Calu3 (cell line): ENCODE measurements at regions not wholly inside any gene's neighbourhood (a gene's known extent, or its start where the extent isn't known, plus 50 kb on each side); places are given as distances from the start of the nearest gene placed in this dataset.

Source experiments
- BruUV-seq: library from RNA; stranded (reverse); fragments of 400-500 nt; replicated peaks from 2 replicates; lab custom pipeline; 2021; lab: Mats Ljungman, UMichigan
- CTCF ChIA-PET: fragments of 300-600 bp; sonication (Branson Sonifier 250); formaldehyde crosslinking; loops from one replicate; lab custom pipeline; 2022; ENCODE audit warnings: antibody characterized with exemption; lab: Charles Lee
- DNase-seq: peaks from one replicate; pipeline ENCODE4 v3.0.0; 2022
- H3K27ac Mint-ChIP-seq: one replicate; pipeline ENCODE4 v1.8.0; 2022; ENCODE audit warnings: mixed read lengths; ENCODE audit not compliant: unreplicated experiment
- H3K27me3 Mint-ChIP-seq: one replicate; pipeline ENCODE4 v1.8.0; 2022; ENCODE audit warnings: mixed read lengths; ENCODE audit not compliant: unreplicated experiment
- H3K36me3 Mint-ChIP-seq: one replicate; pipeline ENCODE4 v1.8.0; 2022; ENCODE audit warnings: mild to moderate bottlenecking, moderate library complexity, mixed read lengths; ENCODE audit not compliant: insufficient read depth, unreplicated experiment
- H3K4me1 Mint-ChIP-seq: one replicate; pipeline ENCODE4 v1.8.0; 2022; ENCODE audit warnings: mild to moderate bottlenecking, low read depth, mixed read lengths; ENCODE audit not compliant: unreplicated experiment
- H3K4me3 Mint-ChIP-seq: one replicate; pipeline ENCODE4 v1.8.0; 2022; ENCODE audit warnings: mild to moderate bottlenecking, low read depth, moderate library complexity, mixed read lengths; ENCODE audit not compliant: unreplicated experiment
- H3K9me3 Mint-ChIP-seq: one replicate; pipeline ENCODE4 v1.8.0; 2022; ENCODE audit warnings: low read depth, mixed read lengths; ENCODE audit not compliant: unreplicated experiment
- intact Hi-C: fragments of 100-400 bp; cut with micrococcal nuclease; formaldehyde crosslinking; loops from one replicate; pipeline ENCODE4 v1.10.0; 2022; ENCODE audit not compliant: unreplicated experiment
- TF ChIP-seq, protein P1 (sequence below): fragments of 200-600 bp; IDR thresholded peaks from one replicate; pipeline ENCODE4 v1.8.0; 2022; ENCODE audit warnings: antibody characterized with exemption; ENCODE audit not compliant: unreplicated experiment

DNA sequence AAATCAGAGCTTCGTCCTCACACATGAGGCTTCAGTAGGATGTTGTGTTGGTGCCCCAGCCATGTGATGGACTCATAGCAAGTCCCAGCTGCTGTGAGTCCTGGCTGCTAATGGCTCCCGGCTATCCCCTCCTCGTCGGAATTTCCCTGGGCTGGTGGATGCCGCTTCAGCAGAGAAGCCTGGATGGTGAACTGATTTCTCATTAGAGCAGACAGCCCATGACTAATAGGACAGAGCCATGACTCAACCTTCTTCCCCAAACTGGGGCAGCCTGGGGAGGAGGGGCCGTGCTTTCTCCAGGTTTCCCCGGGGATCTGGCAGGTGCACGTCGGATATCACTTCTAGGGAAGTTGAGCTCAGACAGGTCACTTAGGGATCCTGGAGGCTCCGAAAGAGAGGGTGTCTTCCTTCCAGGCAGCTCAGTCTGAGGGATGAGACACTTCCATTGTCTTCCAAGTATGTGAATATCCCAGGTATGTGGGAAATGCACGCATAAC lies 112.7 kb downstream of the ASMT start:
- intact Hi-C loops = no loop called here
- DNase-seq = peak; percentile 23
- no peaks in the 10 kb centered on the region for H3K4me1 Mint-ChIP-seq
- TF ChIP-seq, protein P1, sequence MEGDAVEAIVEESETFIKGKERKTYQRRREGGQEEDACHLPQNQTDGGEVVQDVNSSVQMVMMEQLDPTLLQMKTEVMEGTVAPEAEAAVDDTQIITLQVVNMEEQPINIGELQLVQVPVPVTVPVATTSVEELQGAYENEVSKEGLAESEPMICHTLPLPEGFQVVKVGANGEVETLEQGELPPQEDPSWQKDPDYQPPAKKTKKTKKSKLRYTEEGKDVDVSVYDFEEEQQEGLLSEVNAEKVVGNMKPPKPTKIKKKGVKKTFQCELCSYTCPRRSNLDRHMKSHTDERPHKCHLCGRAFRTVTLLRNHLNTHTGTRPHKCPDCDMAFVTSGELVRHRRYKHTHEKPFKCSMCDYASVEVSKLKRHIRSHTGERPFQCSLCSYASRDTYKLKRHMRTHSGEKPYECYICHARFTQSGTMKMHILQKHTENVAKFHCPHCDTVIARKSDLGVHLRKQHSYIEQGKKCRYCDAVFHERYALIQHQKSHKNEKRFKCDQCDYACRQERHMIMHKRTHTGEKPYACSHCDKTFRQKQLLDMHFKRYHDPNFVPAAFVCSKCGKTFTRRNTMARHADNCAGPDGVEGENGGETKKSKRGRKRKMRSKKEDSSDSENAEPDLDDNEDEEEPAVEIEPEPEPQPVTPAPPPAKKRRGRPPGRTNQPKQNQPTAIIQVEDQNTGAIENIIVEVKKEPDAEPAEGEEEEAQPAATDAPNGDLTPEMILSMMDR = no peak
- H3K27ac Mint-ChIP-seq = no peak overlapping the region
- no peak overlapping the region for H3K4me3 Mint-ChIP-seq
- CTCF ChIA-PET = no interaction called here
- no TSS peak for BruUV-seq
- H3K27me3 Mint-ChIP-seq = no peaks in the 10 kb centered on the region
- H3K9me3 Mint-ChIP-seq = no peaks in the 10 kb centered on the region
- no peaks in the 10 kb centered on the region for H3K36me3 Mint-ChIP-seq

DNA sequence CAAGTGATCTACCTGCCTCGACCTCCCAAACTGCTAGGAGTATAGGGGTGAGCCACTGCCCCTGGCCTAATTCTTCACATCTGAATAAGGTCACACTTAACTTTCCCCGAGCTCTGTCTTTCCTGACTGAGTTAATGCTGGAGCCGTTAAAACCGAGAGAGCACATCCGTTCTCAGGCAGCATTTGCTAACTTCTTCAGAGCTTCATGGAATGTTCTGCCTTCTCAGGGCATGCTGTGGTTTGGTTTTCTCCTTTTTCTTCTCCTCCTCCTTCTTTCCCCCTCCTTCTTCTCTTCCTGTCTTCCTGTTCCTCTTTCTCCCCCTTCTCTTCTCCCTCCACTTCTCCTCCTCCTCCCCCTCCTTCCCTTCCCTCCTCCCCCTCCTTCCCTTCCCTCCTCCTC lies 119.9 kb downstream of the ASMT start:
- BruUV-seq = no TSS peak
- intact Hi-C loops = no loop called here
- H3K27me3 Mint-ChIP-seq = no peaks in the 10 kb centered on the region
- no peak for DNase-seq
- H3K36me3 Mint-ChIP-seq = no peaks in the 10 kb centered on the region
- CTCF ChIA-PET = no interaction called here
- H3K4me3 Mint-ChIP-seq = no peak overlapping the region
- H3K9me3 Mint-ChIP-seq = no peaks in the 10 kb centered on the region
- H3K4me1 Mint-ChIP-seq = no peaks in the 10 kb centered on the region
- H3K27ac Mint-ChIP-seq = no peak overlapping the region
- TF ChIP-seq, protein P1 = no peak

DNA sequence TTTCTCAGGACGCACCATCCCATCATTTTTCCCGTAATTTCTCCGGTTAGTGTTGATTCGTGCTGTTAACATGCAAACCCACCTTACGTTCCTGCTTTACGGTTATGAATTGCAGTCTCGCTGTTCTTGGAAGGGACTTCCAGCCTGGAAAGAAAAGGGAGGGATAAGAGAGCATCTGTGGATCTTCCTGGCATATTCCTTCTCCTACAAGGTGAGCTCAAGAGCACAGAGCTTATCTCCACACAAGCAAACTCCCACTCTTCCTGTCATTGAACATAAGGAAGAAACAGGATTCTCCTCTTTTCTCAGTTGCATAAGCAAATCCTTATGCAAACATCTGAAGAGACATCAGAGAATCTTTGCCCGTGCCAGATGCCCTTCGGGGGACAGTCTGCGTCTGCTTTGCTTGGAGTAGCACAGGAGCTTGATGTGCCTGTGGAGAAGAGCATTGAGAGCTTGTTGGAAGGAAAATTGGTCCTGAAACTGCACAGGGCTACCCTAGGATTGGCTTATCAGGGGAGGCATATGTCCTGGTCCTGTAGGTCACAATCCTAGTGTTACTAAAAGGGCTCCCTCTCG lies 127.0 kb downstream of the ASMT start:
- TF ChIP-seq, protein P1 = no peak
- no peak overlapping the region for H3K27ac Mint-ChIP-seq
- no peak for DNase-seq
- H3K4me3 Mint-ChIP-seq = no peak overlapping the region
- BruUV-seq = no TSS peak
- H3K36me3 Mint-ChIP-seq = no peaks in the 10 kb centered on the region
- H3K27me3 Mint-ChIP-seq = no peaks in the 10 kb centered on the region
- CTCF ChIA-PET = no interaction called here
- H3K9me3 Mint-ChIP-seq = no peaks in the 10 kb centered on the region
- intact Hi-C loops = no loop called here
- no peaks in the 10 kb centered on the region for H3K4me1 Mint-ChIP-seq

DNA sequence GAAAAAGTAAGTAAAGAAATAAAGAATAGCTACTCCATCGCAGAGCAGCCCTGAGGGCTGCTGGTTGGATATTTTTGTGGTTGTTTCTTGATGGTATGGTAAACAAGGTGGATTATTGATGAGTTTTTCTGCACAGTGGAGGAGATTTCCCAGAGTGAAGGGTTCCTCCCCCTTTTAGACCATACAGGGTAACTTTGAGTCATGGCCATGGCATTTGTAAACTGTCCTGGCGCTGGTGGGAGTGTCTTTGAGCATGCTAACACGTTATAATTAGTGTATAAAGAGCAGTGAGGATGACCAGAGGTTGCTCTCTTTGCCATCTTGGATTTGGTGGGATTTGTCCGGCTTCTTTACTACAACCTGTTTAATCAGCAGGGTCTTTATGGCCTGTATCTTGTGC lies 128.2 kb downstream of the ASMT start:
- Mint-ChIP-seq H3K9me3 (no peaks in the 10 kb centered on the region), H3K4me1 (no peaks in the 10 kb centered on the region), H3K27me3 (no peaks in the 10 kb centered on the region), H3K36me3 (no peaks in the 10 kb centered on the region), H3K4me3 (no peak overlapping the region), H3K27ac (no peak overlapping the region)
- no peak for DNase-seq
- intact Hi-C loops = no loop called here
- CTCF ChIA-PET = no interaction called here
- TF ChIP-seq, protein P1 = no peak
- no TSS peak for BruUV-seq
